ENCODE measurements at regions not wholly inside any gene's neighbourhood (a gene's known extent, or its start where the extent isn't known, plus 50 kb on each side); places are given as distances from the start of the nearest gene placed in this dataset.

GRCh38 chr10:130848855-130849254, 462.7 kb downstream of the TCERG1L start:
- FAIRE-seq, result no peak

- FAIRE-seq, result no peak
Observed at GRCh38 chr10:130854151-130854550, 457.4 kb downstream of the TCERG1L start.

GRCh38 chr10:130857631-130858295, 453.8 kb downstream of the TCERG1L start:
- no peak for FAIRE-seq

GRCh38 chr10:130858626-130859025, 452.9 kb downstream of the TCERG1L start:
- no peak for FAIRE-seq

- FAIRE-seq, result no peak
Observed at GRCh38 chr10:130859427-130859826, 452.1 kb downstream of the TCERG1L start.

GRCh38 chr10:130862122-130862521, 449.4 kb downstream of the TCERG1L start:
- no peak for FAIRE-seq

GRCh38 chr10:130862626-130863025, 448.9 kb downstream of the TCERG1L start:
- no peak for FAIRE-seq

GRCh38 chr10:130863044-130863443, 448.5 kb downstream of the TCERG1L start:
- FAIRE-seq, result no peak

GRCh38 chr10:130864961-130865818, 446.3 kb downstream of the TCERG1L start:
- no peak for FAIRE-seq

- FAIRE-seq, result no peak
Observed at GRCh38 chr10:130866857-130867256, 444.7 kb downstream of the TCERG1L start.

GRCh38 chr10:130867446-130868194, 443.9 kb downstream of the TCERG1L start:
- FAIRE-seq, result no peak

GRCh38 chr10:130869179-130869841, 442.2 kb downstream of the TCERG1L start:
- FAIRE-seq, result no peak

GRCh38 chr10:130871406-130871805, 440.1 kb downstream of the TCERG1L start:
- FAIRE-seq, result no peak

- FAIRE-seq, result no peak
Observed at GRCh38 chr10:130873636-130874035, 437.9 kb downstream of the TCERG1L start.

GRCh38 chr10:130875116-130875515, 436.4 kb downstream of the TCERG1L start:
- FAIRE-seq, result no peak

GRCh38 chr10:130875897-130876472, 435.5 kb downstream of the TCERG1L start:
- no peak for FAIRE-seq

GRCh38 chr10:130877126-130877525, 434.4 kb downstream of the TCERG1L start:
- FAIRE-seq, result no peak

GRCh38 chr10:130878131-130878530, 433.4 kb downstream of the TCERG1L start:
- FAIRE-seq, result no peak

- FAIRE-seq, result no peak
Observed at GRCh38 chr10:130882906-130883305, 428.6 kb downstream of the TCERG1L start.

- no peak for FAIRE-seq
Observed at GRCh38 chr10:130884456-130884855, 427.1 kb downstream of the TCERG1L start.

- no peak for FAIRE-seq
Observed at GRCh38 chr10:130885021-130885655, 426.4 kb downstream of the TCERG1L start.

GRCh38 chr10:130887170-130887569, 424.4 kb downstream of the TCERG1L start:
- no peak for FAIRE-seq
